Mucosa of rectum (tissue), 2 donors: ENCODE measurements at regions not wholly inside any gene's neighbourhood (a gene's known extent, or its start where the extent isn't known, plus 50 kb on each side); places are given as distances from the start of the nearest gene placed in this dataset.
"Not testable (repeated sequence)": the region's sequence is repeated elsewhere in the genome, so short reads cannot be mapped to it uniquely, and the experiment has no call there.

Experiments
- H3K27ac ChIP-seq, 2 donors: one replicate each; pipeline ENCODE4 v1.7.0; 2013; ENCODE audit warnings: inconsistent platforms in 2 of 2, low read depth in 2 of 2, low read length in 2 of 2
- H3K27me3 ChIP-seq, 2 donors: one replicate each; pipeline ENCODE4 v1.7.0; 2013; ENCODE audit warnings: low read length in 2 of 2; ENCODE audit not compliant: control insufficient read depth in 2 of 2, insufficient read depth in 2 of 2
- H3K36me3 ChIP-seq, 2 donors: one replicate each; pipeline ENCODE4 v1.7.0; 2013; ENCODE audit warnings: low read length in 2 of 2; ENCODE audit not compliant: control insufficient read depth in 2 of 2, insufficient read depth in 2 of 2
- H3K4me1 ChIP-seq, 2 donors: one replicate each; pipeline ENCODE4 v1.7.0; 2013; ENCODE audit warnings: low read length in 2 of 2, mild to moderate bottlenecking in 1 of 2; ENCODE audit not compliant: control insufficient read depth in 2 of 2, insufficient read depth in 2 of 2
- H3K4me3 ChIP-seq, 2 donors: one replicate each; pipeline ENCODE4 v1.7.0; 2013; ENCODE audit warnings: low read length in 2 of 2
- H3K9ac ChIP-seq, 2 donors: one replicate each; pipeline ENCODE4 v1.7.0; 2013; ENCODE audit warnings: low read length in 2 of 2, low read depth in 1 of 2, mild to moderate bottlenecking in 1 of 2
- H3K9me3 ChIP-seq, 2 donors: one replicate each; pipeline ENCODE4 v1.7.0; 2013; ENCODE audit warnings: low read length in 2 of 2; ENCODE audit not compliant: control insufficient read depth in 2 of 2
- donor health status: healthy.
- donor health status: Normal muscosa, but diverticular disease.

GRCh38 chr6:85866758-85867401 is 224.2 kb upstream of the SYNCRIP start:
- no peak overlapping the region for H3K9ac ChIP-seq
- H3K4me3 ChIP-seq, result no peak overlapping the region
- H3K36me3 ChIP-seq, result no peaks in the 10 kb centered on the region
- H3K9me3 ChIP-seq, result no peaks in the 10 kb centered on the region
- no peak overlapping the region for H3K27ac ChIP-seq
- peaks cover 0 to 20% of the 10 kb centered on the region in 2 donors for H3K4me1 ChIP-seq
- no peaks in the 10 kb centered on the region for H3K27me3 ChIP-seq

- no peaks in the 10 kb centered on the region for H3K27me3 ChIP-seq
- no peaks in the 10 kb centered on the region for H3K9me3 ChIP-seq
- peaks cover 0 to 20% of the 10 kb centered on the region in 2 donors for H3K4me1 ChIP-seq
- no peak overlapping the region for H3K9ac ChIP-seq
- H3K27ac ChIP-seq, result no peak overlapping the region
- peak overlapping the region; percentile 61 to 62 for H3K4me3 ChIP-seq
- no peaks in the 10 kb centered on the region for H3K36me3 ChIP-seq
Observed at GRCh38 chr6:85866370-85866730, 223.7 kb upstream of the SYNCRIP start.

DNA sequence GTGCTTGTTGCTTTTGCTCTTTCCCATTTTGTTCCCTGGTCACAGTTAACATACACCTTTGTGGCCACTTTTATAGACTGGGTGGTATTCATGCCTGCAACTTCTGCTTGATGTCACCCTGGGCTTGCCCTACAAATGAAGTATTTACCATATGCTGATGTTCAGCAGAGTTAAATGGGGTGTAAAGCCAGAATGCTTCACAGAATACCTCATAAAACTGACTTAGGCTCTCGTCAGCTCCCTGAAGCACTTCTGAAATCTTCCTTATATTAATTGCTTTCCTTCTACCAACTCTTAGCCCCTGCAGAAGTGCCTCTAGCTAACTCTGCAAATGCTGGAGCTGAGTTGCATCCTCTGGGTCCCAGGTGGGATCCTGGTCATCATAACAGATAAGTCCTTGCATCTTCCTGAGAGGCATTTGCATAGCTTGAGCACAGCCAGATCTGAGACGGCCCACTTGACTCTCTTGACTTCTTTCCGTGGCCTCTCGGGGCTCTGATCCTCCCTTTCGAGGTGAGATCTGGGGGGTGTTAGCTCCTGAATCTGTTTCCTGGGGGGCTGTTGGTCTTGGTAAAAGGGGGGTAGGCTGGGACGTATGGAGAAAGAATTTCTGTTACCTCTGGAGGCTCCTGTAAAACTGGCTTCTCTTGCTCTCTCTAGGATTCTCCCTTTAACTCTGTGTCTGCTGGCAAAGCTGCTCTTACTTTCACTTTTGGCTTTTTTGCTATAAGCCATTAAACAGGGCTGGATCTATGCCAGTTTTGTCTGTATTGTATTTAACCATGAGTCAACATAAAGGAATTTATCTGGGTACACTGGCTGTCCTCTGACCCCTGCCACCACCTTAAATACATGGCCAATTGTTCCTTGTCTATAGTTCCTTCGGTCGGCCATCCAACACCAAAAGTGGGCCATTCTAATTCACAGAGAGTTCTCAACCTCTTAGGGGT is 223.0 kb upstream of the SYNCRIP start:
- Histone ChIP-seq H3K36me3 (no peaks in the 10 kb centered on the region), H3K4me3 (peak overlapping the region; percentile 61 to 62), H3K27me3 (no peaks in the 10 kb centered on the region), H3K4me1 (peaks cover 0 to 20% of the 10 kb centered on the region in 2 donors), H3K9me3 (no peaks in the 10 kb centered on the region), H3K27ac (no peak overlapping the region), H3K9ac (peak overlapping the region in 1 of 2 donors; percentile 19)

DNA sequence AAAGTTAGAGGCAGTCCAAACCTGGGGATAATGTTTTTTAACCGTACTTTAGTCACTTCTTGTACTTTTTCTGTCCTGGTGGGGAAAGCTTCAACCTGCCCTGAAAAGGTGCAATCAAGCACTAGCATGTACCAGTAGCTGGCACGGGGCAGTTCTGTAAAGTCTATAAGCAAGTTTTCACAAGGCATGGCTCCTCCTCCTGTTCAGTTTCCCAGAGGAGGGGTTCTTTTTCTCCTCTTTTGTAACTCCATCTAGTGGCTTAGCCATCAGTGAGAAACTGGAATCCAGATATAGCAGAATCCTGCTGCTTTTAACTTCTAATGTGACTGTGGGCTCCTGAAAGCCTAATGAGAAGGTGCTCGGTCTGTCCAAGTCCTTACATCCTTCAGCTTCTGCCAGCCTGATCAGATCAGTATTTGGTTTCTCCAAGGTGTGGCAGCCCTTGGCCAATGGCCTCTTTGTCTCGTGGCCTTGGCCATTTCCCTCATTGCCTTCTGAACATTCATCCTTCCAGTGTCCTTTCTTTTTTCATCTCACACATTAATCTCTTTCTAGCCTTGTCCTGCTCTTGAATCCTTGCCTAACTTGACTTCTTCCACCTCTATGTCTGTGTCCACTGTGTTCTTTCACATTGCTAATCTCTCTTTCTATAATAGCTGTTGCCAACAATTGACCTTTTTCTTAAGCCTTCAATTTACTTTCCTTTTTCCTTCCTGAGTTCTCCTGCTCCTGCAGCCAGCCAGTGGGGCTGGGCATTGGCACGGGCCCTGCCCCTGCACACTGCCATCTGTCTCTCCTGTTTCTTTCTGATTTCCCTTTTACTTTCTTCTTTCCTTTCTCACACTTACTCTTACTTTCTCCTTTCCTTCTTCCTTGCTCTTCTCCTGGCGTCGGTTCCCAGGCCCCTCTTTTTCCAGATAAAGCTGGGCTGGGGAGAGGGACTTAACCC is 222.0 kb upstream of the SYNCRIP start:
- Histone ChIP-seq H3K4me3 (peak overlapping the region; percentile 61 to 62), H3K9ac (no peak overlapping the region), H3K9me3 (no peaks in the 10 kb centered on the region), H3K4me1 (peaks cover 0 to 20% of the 10 kb centered on the region in 2 donors), H3K27ac (peak overlapping the region in 1 of 2 donors; percentile 13), H3K36me3 (no peaks in the 10 kb centered on the region), H3K27me3 (no peaks in the 10 kb centered on the region)

- Histone ChIP-seq H3K4me3 (no peak overlapping the region), H3K4me1 (no peaks in the 10 kb centered on the region), H3K9ac (no peak overlapping the region), H3K27ac (no peak overlapping the region), H3K36me3 (no peaks in the 10 kb centered on the region), H3K9me3 (no peaks in the 10 kb centered on the region), H3K27me3 (no peaks in the 10 kb centered on the region)
Observed at GRCh38 chr6:85856235-85856634, 213.5 kb upstream of the SYNCRIP start.

DNA sequence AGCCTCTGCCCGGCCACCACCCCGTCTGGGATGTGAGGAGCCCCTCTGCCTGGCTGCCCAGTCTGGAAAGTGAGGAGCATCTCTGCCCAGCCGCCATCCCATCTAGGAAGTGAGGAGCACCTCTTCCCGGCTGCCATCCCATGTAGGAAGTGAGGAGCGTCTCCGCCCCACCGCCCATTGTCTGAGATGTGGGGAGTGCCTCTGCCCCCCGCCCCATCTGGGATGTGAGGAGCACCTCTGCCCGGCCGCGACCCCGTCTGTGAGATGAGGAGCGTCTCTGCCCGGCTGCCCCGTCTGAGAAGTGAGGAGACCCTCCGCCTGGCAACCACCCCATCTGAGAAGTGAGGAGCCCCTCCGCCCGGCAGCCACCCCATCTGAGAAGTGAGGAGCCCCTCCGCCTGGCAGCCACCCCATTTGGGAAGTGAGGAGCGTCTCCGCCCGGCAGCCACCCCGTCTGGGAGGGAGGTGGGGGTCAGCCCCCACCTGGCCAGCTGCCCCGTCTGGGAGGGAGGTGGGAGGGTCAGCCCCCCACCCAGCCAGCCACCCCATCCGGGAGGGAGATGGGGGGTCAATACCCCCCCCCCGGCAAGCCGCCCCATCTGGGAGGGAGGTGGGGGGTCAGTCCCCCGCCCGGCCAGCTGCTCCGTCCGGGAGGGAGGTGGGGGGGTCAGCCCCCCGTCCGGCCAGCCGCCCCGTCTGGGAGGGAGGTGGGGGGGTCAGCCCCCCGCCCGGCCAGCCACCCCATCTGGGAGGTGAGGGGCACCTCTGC is 195.8 kb upstream of the SYNCRIP start:
- H3K27me3 ChIP-seq, H3K4me1 ChIP-seq, H3K9me3 ChIP-seq, H3K9ac ChIP-seq, H3K27ac ChIP-seq, H3K4me3 ChIP-seq, H3K36me3 ChIP-seq: not testable (repeated sequence)

GRCh38 chr6:85828973-85829372 is 186.3 kb upstream of the SYNCRIP start:
- peaks cover 0 to 4% of the 10 kb centered on the region in 2 donors for H3K9me3 ChIP-seq
- H3K27me3 ChIP-seq, result no peaks in the 10 kb centered on the region
- no peak overlapping the region for H3K9ac ChIP-seq
- no peak overlapping the region for H3K27ac ChIP-seq
- no peak overlapping the region for H3K4me3 ChIP-seq
- H3K4me1 ChIP-seq, result no peaks in the 10 kb centered on the region
- no peaks in the 10 kb centered on the region for H3K36me3 ChIP-seq

DNA sequence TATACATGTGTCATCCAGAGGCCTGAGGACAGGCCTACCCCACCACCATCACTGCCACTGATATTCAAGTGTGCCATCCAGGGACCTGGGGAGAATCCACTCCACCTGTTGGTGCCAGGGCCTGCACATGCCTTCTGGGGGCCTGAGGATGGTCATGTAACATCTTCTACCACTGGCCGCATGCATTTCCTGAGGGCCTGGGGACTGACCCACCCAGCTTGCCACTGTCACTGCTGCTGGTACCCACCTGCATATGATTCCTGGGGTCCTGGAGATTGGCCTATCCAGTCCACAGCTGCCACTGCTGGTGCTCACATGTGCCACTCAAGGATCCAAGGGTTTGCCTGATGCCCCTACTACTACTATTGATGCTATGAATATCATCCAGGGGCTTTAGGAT is 184.3 kb upstream of the SYNCRIP start:
- Histone ChIP-seq H3K4me1 (no peaks in the 10 kb centered on the region), H3K27me3 (no peaks in the 10 kb centered on the region), H3K36me3 (no peaks in the 10 kb centered on the region), H3K9me3 (peaks cover 3 to 4% of the 10 kb centered on the region in 2 donors), H3K4me3 (no peak overlapping the region), H3K9ac (no peak overlapping the region), H3K27ac (no peak overlapping the region)

DNA sequence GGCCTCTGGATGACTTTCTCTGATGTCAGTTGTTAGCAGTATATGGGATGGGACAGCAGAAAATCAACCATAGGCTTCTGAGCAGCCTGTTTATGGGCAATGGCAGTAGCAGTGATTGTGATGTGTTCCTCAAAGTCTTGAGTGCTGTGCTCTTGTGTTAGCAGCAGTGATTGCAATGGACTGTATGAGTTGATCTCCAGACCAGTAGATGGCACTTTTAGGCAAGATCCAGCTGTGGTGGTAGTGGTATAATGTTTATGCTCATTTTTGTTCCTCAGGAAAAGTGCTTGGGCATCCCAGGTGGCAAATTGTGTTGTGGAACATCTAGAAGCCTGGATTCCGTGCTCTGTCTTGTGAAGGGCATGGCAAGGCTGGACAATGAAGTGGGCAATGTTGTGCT is 181.6 kb upstream of the SYNCRIP start:
- H3K36me3 ChIP-seq, result no peaks in the 10 kb centered on the region
- H3K4me1 ChIP-seq, result no peaks in the 10 kb centered on the region
- H3K9ac ChIP-seq, result no peak overlapping the region
- H3K27ac ChIP-seq, result no peak overlapping the region
- peaks cover 3 to 4% of the 10 kb centered on the region in 2 donors for H3K9me3 ChIP-seq
- H3K4me3 ChIP-seq, result no peak overlapping the region
- H3K27me3 ChIP-seq, result no peaks in the 10 kb centered on the region
